Upper lobe of left lung (tissue), 4 donors: ENCODE measurements at regions not wholly inside any gene's neighbourhood (a gene's known extent, or its start where the extent isn't known, plus 50 kb on each side); places are given as distances from the start of the nearest gene placed in this dataset.

Source experiments
- CTCF ChIP-seq, 6 experiments: fragments of 450-650 bp in 4 of 6; fragments of 200-600 bp in 2 of 6; sonication (generic) in 2 of 6; IDR thresholded peaks; one replicate each; pipeline ENCODE4 v1.5.1; 2016 to 2019; ENCODE audit warnings: antibody characterized with exemption in 6 of 6
- POLR2A ChIP-seq, 4 donors: fragments of 450-650 bp; IDR thresholded peaks; one replicate each; pipeline ENCODE4 v1.5.1; 2016 to 2017; ENCODE audit warnings: antibody characterized with exemption in 4 of 4, mild to moderate bottlenecking in 2 of 4
- POLR2AphosphoS5 ChIP-seq, 2 donors: sonication (generic); formaldehyde crosslinking; IDR thresholded peaks; one replicate each; pipeline ENCODE4 v1.5.1; 2017; ENCODE audit warnings: antibody characterized with exemption in 2 of 2

DNA sequence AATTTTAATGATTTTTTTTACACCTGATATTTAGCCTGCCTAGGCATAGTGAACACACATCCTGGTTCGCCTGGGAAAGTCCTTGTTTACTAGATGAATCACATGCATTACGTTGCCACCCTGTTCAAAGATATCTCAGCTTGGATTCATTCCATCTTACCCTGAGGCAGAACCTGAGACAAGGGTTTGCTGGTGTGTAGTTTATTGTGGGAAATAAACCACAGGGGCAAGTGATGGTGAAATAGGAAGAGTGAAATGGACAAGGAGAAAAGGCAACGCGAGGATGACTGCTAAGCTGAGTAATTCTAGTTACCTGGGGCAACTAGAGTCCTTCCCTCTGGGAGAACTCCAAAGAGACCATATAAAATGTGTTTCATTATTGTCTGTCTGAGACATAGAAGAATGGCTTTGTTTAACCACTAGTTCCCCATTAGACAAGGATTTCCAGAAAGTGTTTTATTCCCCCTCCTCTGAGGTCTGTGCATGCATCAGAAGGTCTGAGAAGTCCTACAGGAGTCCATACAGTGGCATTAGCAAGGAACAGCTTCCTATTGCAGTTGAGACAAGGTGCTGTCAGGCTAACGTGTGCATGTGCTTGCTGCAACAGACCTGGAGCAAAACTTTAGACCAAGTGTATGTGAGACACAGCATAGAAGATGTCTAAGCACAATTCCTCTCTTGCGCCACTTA is 797.3 kb upstream of the FRG1 start:
- no peak for TF ChIP-seq POLR2AphosphoS5 (IDR thresholded peaks at IDR 0.05)
- TF ChIP-seq CTCF (IDR thresholded peaks at IDR 0.05) = no peak
- no peak for TF ChIP-seq POLR2A (IDR thresholded peaks at IDR 0.05)
